B cell (primary cell): ENCODE measurements at regions not wholly inside any gene's neighbourhood (a gene's known extent, or its start where the extent isn't known, plus 50 kb on each side); places are given as distances from the start of the nearest gene placed in this dataset.

Experiments
- EZH2 ChIP-seq: IDR thresholded peaks from 2 replicates; pipeline ENCODE4 v1.6.1; 2012; ENCODE audit warnings: borderline replicate concordance, low read depth, mild to moderate bottlenecking, moderate library complexity, low read length; ENCODE audit not compliant: insufficient read depth, poor library complexity, severe bottlenecking
- TF ChIP-seq, protein P1 (sequence below): fragments of 200-600 bp; IDR thresholded peaks from one replicate; pipeline ENCODE4 v1.8.0; 2022; ENCODE audit warnings: antibody characterized with exemption, mild to moderate bottlenecking

DNA sequence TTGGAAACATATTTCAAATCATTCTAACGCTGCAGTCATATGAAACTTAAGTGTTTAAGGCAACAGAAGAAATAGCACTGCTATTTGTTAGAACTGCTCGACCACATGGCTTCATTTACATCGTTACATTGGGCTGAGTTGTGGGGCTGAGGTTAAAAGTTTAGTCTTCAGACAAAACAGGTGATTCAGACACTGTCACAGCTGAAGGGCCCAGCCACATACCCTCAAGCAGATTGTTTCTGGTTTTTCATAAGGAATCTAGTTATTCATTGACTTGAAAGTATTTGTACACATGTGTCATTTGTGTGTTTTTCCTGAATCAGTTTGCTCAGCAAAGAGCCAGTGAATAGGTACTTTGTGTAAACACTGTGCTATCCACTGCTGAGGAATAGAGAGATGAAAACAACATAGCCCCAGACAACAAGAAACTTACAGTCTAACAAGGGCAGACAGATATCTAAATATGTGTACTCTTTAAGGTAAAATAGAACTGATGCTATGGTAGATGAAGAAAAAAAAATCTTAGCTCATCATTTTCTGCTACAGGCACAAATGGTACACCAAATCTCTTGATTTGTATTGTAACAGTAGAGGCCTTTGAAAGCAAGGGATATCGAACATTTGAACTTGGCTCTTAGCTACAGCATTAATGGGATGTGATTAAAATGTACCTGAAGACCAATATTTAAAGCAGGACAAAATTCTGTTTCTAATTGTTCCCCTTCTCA, 357.6 kb upstream of the RPS23 start:
- no peak for TF ChIP-seq EZH2
- TF ChIP-seq, protein P1, sequence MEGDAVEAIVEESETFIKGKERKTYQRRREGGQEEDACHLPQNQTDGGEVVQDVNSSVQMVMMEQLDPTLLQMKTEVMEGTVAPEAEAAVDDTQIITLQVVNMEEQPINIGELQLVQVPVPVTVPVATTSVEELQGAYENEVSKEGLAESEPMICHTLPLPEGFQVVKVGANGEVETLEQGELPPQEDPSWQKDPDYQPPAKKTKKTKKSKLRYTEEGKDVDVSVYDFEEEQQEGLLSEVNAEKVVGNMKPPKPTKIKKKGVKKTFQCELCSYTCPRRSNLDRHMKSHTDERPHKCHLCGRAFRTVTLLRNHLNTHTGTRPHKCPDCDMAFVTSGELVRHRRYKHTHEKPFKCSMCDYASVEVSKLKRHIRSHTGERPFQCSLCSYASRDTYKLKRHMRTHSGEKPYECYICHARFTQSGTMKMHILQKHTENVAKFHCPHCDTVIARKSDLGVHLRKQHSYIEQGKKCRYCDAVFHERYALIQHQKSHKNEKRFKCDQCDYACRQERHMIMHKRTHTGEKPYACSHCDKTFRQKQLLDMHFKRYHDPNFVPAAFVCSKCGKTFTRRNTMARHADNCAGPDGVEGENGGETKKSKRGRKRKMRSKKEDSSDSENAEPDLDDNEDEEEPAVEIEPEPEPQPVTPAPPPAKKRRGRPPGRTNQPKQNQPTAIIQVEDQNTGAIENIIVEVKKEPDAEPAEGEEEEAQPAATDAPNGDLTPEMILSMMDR, result no peak
